ENCODE measurements at regions not wholly inside any gene's neighbourhood (a gene's known extent, or its start where the extent isn't known, plus 50 kb on each side); places are given as distances from the start of the nearest gene placed in this dataset.
"Not testable (repeated sequence)": the region's sequence is repeated elsewhere in the genome, so short reads cannot be mapped to it uniquely, and the experiment has no call there.

DNA sequence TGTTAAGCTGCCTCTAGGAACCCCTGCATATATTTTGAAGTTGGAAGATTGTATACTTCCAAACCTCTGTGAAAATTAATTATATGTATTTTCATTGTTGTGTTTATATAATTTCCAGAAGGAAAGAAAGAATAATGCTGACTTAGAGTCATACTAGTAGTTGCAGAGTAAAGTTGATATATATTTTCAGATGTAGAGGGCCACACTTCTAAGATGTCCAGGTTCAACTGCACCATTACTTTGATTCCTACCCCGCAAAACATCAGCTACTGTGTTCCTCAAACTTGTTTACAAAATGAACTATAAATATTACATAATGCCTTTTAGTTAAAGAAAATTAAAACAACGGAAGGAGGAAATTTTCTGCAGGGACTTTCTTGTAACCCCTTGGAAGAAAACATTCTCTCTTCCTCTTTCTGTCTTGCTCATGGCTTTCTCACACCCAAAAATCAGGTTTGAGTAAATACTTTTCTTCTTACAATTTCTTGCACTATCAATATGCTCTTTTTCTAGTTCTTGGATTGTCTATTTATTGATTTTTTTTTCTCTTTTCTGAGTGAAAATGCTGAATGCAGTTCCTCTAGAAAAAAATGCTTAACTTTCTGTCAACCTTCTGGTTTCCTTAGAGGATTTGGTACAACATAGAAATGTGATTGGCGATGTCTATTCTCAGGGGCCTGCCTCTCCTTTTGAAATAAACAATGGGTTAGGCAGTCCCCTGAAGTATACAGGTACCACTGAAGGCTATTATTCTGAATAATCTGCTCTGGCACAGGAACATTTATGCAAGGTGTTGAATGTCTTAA, 867.8 kb downstream of the TTLL7 start:
- Mint-ChIP-seq H3K36me3 (ENCODE audit: low read depth) (no peaks in the 10 kb centered on the region), H3K4me1 (ENCODE audit: low read depth) (no peaks in the 10 kb centered on the region), H3K27me3 (no peaks in the 10 kb centered on the region), H3K9me3 (no peaks in the 10 kb centered on the region), H3K27ac (no peak overlapping the region), H3K4me3 (no peak overlapping the region)

GRCh38 chr1:83129107-83129506, 869.8 kb downstream of the TTLL7 start:
- H3K9me3 Mint-ChIP-seq, result no peaks in the 10 kb centered on the region
- no peak overlapping the region for H3K4me3 Mint-ChIP-seq
- no peaks in the 10 kb centered on the region for H3K4me1 Mint-ChIP-seq (ENCODE audit: low read depth)
- H3K27ac Mint-ChIP-seq, result no peak overlapping the region
- H3K27me3 Mint-ChIP-seq, result no peaks in the 10 kb centered on the region
- H3K36me3 Mint-ChIP-seq (ENCODE audit: low read depth), result no peaks in the 10 kb centered on the region

DNA sequence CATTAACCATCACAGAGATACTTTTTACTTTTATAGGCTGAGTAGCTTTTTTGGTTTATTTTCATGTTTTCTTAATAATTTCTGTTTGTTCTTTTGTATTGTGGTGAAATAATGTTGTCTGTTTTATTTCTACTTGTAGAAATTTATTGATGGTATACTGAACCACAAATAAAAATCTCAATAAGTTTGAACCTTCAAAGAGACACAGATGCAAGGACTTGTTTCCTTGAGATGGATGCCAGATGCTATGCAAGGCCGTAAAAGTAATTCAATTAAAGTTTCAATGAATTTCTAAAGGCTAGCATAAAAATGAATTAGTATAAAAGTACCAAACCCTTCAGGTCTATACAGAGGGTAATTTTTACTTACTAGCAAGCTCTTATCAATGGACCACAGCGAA, 873.5 kb downstream of the TTLL7 start:
- Mint-ChIP-seq H3K4me3 (no peak overlapping the region), H3K27me3 (no peaks in the 10 kb centered on the region), H3K27ac (no peak overlapping the region), H3K9me3 (no peaks in the 10 kb centered on the region), H3K36me3 (ENCODE audit: low read depth) (no peaks in the 10 kb centered on the region), H3K4me1 (ENCODE audit: low read depth) (no peaks in the 10 kb centered on the region)

DNA sequence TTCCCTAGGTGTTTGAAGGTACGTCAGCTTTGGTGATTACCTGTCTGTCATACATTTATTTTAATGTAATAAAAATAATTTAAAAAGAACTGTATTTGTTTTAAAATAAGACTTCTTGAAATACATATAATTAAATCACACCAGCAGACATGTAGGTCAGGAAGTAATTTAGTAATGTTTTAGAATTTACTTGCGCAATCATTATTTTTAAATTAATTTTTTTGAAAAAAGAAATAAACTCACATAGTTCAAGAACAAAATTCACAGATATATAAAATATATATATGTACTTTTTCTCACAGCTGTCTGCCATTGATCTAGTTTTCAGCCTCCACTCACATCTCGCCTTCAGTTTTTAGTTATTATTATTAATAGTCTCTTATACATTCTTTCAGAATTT, 875.9 kb downstream of the TTLL7 start:
- H3K27me3 Mint-ChIP-seq, result no peaks in the 10 kb centered on the region
- H3K36me3 Mint-ChIP-seq (ENCODE audit: low read depth), result no peaks in the 10 kb centered on the region
- H3K9me3 Mint-ChIP-seq, result no peaks in the 10 kb centered on the region
- H3K27ac Mint-ChIP-seq, result no peak overlapping the region
- H3K4me3 Mint-ChIP-seq, result no peak overlapping the region
- H3K4me1 Mint-ChIP-seq (ENCODE audit: low read depth), result no peaks in the 10 kb centered on the region

GRCh38 chr1:83118472-83118871, 880.5 kb downstream of the TTLL7 start:
- no peaks in the 10 kb centered on the region for H3K27me3 Mint-ChIP-seq
- H3K4me3 Mint-ChIP-seq, result no peak overlapping the region
- no peak overlapping the region for H3K27ac Mint-ChIP-seq
- H3K9me3 Mint-ChIP-seq, result no peaks in the 10 kb centered on the region
- no peaks in the 10 kb centered on the region for H3K4me1 Mint-ChIP-seq (ENCODE audit: low read depth)
- no peaks in the 10 kb centered on the region for H3K36me3 Mint-ChIP-seq (ENCODE audit: low read depth)

DNA sequence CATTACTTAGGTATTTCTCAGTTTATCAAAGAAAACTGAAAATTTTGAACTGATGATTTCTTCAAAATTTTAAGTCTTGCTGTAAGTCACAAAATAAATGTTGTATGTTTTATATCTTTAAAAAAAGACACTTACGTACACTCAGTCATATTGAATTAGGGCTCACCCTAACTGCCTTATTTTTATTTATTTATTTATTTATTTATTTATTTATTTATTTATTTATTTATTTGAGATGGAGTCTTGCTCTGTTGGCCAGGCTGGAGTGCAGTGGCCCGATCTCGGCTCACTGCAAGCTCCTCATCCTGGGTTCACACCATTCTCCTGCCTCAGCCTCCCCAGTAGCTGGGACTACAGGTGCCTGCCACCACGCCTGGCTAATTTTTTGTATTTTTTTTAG, 881.9 kb downstream of the TTLL7 start:
- not testable (repeated sequence) for H3K27ac Mint-ChIP-seq; H3K4me1 Mint-ChIP-seq (ENCODE audit: low read depth)

GRCh38 chr1:83115785-83116184, 883.1 kb downstream of the TTLL7 start:
- Mint-ChIP-seq H3K4me3 (no peak overlapping the region), H3K9me3 (peaks cover 6% of the 10 kb centered on the region), H3K36me3 (ENCODE audit: low read depth) (no peaks in the 10 kb centered on the region), H3K4me1 (ENCODE audit: low read depth) (no peaks in the 10 kb centered on the region), H3K27ac (no peak overlapping the region), H3K27me3 (no peaks in the 10 kb centered on the region)

More for the DNA sequence above, 881.9 kb downstream of the TTLL7 start:
- H3K9me3 Mint-ChIP-seq; H3K27me3 Mint-ChIP-seq; H3K4me3 Mint-ChIP-seq; H3K36me3 Mint-ChIP-seq (ENCODE audit: low read depth): not testable (repeated sequence)

DNA sequence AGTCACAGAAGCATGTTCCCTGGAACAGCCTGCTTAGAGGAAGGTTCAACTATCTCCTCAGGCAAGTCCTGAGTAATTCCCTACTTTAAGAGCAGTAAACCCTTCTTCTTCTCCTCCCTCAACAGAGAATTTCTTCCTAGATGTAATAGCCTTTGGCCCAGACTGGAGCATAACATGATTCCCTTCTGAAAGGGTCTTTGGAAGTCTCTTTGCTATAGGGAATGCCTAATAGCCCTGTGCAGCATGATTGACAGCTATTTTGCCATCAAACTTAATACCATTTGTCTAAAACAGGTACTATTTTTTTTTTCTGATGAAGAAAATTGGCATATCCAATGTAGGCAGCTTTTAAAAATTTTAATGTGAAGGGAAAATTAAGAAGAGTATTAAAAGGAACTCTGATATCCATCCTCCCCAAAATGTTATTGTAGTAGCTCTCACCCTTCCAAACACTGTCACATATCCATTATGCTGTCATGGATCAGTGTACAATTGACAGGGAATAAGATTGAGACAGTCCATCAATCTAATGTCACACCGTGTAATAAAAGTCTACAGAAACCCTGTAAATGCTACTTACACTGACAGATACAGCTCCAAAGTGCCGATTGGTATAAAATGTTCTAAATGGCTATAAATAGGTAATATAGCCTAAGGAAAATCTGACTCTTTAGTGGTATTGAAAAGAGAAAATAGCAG, 884.6 kb downstream of the TTLL7 start:
- Mint-ChIP-seq H3K4me3 (no peak overlapping the region), H3K4me1 (ENCODE audit: low read depth) (no peaks in the 10 kb centered on the region), H3K9me3 (peaks cover 6% of the 10 kb centered on the region), H3K36me3 (ENCODE audit: low read depth) (no peaks in the 10 kb centered on the region), H3K27ac (no peak overlapping the region), H3K27me3 (no peaks in the 10 kb centered on the region)

GRCh38 chr1:83113652-83114051, 885.3 kb downstream of the TTLL7 start:
- Mint-ChIP-seq H3K36me3 (ENCODE audit: low read depth) (no peaks in the 10 kb centered on the region), H3K27me3 (no peaks in the 10 kb centered on the region), H3K27ac (no peak overlapping the region), H3K4me1 (ENCODE audit: low read depth) (no peaks in the 10 kb centered on the region), H3K4me3 (no peak overlapping the region), H3K9me3 (peaks cover 6% of the 10 kb centered on the region)

DNA sequence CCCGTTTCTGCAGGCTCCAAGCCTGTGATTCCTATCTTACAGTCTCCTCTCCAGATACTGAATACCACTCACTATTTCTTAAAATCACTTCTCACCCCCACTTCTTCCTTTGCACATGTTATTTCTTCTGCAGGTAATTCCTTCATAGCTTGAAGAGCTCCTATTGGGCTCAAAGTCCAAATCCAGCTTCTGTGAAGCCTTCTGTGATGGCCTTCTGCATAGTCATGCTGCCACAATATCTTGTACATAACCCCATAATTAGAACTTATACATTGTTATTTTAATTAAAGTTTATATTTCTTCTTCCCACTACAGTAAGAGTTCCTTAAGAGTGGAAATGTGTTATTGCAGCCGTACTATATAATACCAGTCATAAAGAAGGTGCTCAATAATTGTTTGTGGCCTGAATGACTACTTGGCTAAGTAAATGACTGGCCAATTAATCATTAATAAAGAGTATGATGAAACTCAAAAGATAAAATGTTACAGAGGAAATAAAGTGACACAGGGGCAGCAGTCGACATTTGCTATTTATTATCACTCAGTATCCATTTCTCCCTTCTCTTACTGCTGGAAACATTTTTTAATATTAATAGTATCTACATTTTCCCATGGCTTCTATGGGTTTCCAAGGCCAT, 886.6 kb downstream of the TTLL7 start:
- Mint-ChIP-seq H3K9me3 (peaks cover 6% of the 10 kb centered on the region), H3K27me3 (no peaks in the 10 kb centered on the region), H3K4me3 (no peak overlapping the region), H3K4me1 (ENCODE audit: low read depth) (no peaks in the 10 kb centered on the region), H3K27ac (no peak overlapping the region), H3K36me3 (ENCODE audit: low read depth) (no peaks in the 10 kb centered on the region)

DNA sequence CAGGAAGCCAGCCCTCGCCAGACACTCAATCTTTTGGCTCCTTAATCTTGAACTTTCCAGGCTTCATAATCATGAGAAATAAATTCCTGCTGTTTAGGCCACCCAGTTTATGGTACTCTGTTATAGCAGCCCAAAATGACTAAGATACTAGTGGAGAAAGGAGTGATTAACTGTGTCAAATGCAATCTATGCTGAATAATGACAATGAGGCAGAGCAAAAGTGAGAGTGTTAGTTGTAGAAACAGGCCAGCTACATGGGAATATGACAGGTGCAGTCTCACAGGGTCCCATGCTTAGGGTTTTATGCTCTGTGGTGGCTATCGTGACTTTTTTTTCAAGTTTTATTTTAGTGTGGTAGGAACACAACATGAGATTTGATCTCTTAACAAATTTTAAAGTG, 888.8 kb downstream of the TTLL7 start:
- H3K9me3 Mint-ChIP-seq, result peaks cover 6% of the 10 kb centered on the region
- no peaks in the 10 kb centered on the region for H3K4me1 Mint-ChIP-seq (ENCODE audit: low read depth)
- H3K27ac Mint-ChIP-seq, result no peak overlapping the region
- no peak overlapping the region for H3K4me3 Mint-ChIP-seq
- H3K36me3 Mint-ChIP-seq (ENCODE audit: low read depth), result no peaks in the 10 kb centered on the region
- H3K27me3 Mint-ChIP-seq, result no peaks in the 10 kb centered on the region

GRCh38 chr1:83109692-83110091, 889.2 kb downstream of the TTLL7 start:
- Mint-ChIP-seq H3K27ac (no peak overlapping the region), H3K9me3 (peaks cover 6% of the 10 kb centered on the region), H3K4me1 (ENCODE audit: low read depth) (no peaks in the 10 kb centered on the region), H3K27me3 (no peaks in the 10 kb centered on the region), H3K36me3 (ENCODE audit: low read depth) (no peaks in the 10 kb centered on the region), H3K4me3 (no peak overlapping the region)

DNA sequence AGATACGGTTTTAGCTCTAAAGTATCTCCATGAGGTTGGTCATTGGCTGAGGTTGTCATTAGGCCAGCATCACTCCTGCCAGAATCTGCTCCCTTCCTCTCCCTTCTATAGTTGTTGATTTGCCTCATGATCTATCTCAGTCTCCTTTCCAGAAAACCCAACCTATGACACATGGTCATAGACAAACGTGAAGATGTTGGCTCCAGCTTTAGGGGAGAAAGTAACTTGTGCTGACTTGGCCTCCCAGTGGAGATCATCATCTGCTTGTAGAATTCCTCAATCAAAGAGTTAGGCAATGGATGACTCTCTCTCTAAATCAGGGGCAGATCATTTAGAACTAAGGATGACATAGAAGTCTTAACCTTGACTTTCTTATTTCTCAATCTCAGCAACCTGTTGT, 894.4 kb downstream of the TTLL7 start:
- Mint-ChIP-seq H3K36me3 (ENCODE audit: low read depth) (no peaks in the 10 kb centered on the region), H3K9me3 (no peaks in the 10 kb centered on the region), H3K4me1 (ENCODE audit: low read depth) (no peaks in the 10 kb centered on the region), H3K4me3 (no peak overlapping the region), H3K27ac (no peak overlapping the region), H3K27me3 (no peaks in the 10 kb centered on the region)

- H3K27ac Mint-ChIP-seq, result no peak overlapping the region
- H3K4me1 Mint-ChIP-seq (ENCODE audit: low read depth), result no peaks in the 10 kb centered on the region
- H3K4me3 Mint-ChIP-seq, result no peak overlapping the region
- H3K9me3 Mint-ChIP-seq, result no peaks in the 10 kb centered on the region
- H3K27me3 Mint-ChIP-seq, result no peaks in the 10 kb centered on the region
- H3K36me3 Mint-ChIP-seq (ENCODE audit: low read depth), result no peaks in the 10 kb centered on the region
Measured at GRCh38 chr1:83103341-83103740, 895.6 kb downstream of the TTLL7 start.

GRCh38 chr1:83102630-83103071, 896.3 kb downstream of the TTLL7 start:
- no peaks in the 10 kb centered on the region for H3K9me3 Mint-ChIP-seq
- no peaks in the 10 kb centered on the region for H3K27me3 Mint-ChIP-seq
- H3K4me3 Mint-ChIP-seq, result no peak overlapping the region
- no peaks in the 10 kb centered on the region for H3K4me1 Mint-ChIP-seq (ENCODE audit: low read depth)
- no peak overlapping the region for H3K27ac Mint-ChIP-seq
- no peaks in the 10 kb centered on the region for H3K36me3 Mint-ChIP-seq (ENCODE audit: low read depth)

Data from stimulated activated naive CD8-positive, alpha-beta T cell treated with anti-CD3 and anti-CD28 coated beads, Interleukin-15, Interleukin-2, amounts not matched to agents 100 ng/mL and 50 ng/mL, for 24 hours (primary cell).